BLaER1 treated with 17β-estradiol and CSF1 and Interleukin-3, amounts not matched to agents 10 nM and 100 nM (cell line): ENCODE measurements at regions not wholly inside any gene's neighbourhood (a gene's known extent, or its start where the extent isn't known, plus 50 kb on each side); places are given as distances from the start of the nearest gene placed in this dataset.
"Not testable (repeated sequence)": the region's sequence is repeated elsewhere in the genome, so short reads cannot be mapped to it uniquely, and the experiment has no call there.

Experiments
- H3K27ac ChIP-seq, 11 experiments: shearing (Covaris generic); formaldehyde crosslinking; 2 replicates each; pipeline ENCODE4 v1.8.1; 2022
- H3K27me3 ChIP-seq, 11 experiments: shearing (Covaris generic); formaldehyde crosslinking; 2 replicates each; pipeline ENCODE4 v1.8.1; 2022
- H3K36me3 ChIP-seq, 11 experiments: shearing (Covaris generic); formaldehyde crosslinking; 2 replicates each; pipeline ENCODE4 v1.8.1; 2022
- H3K4me1 ChIP-seq, 10 experiments: shearing (Covaris generic); formaldehyde crosslinking; 2 replicates each; pipeline ENCODE4 v1.8.1; 2022
- H3K4me2 ChIP-seq, 11 experiments: shearing (Covaris generic); formaldehyde crosslinking; 2 replicates each; pipeline ENCODE4 v1.8.1; 2022
- H3K4me3 ChIP-seq, 10 experiments: shearing (Covaris generic); formaldehyde crosslinking; 2 replicates each; pipeline ENCODE4 v1.8.1; 2022
- H3K9ac ChIP-seq, 11 experiments: shearing (Covaris generic); formaldehyde crosslinking; 2 replicates each; pipeline ENCODE4 v1.8.1; 2022
- H3K9me3 ChIP-seq, 11 experiments: shearing (Covaris generic); formaldehyde crosslinking; replicated peaks in 1 of 11; 2 replicates each; pipeline ENCODE4 v1.8.1; 2022
- H4K20me1 ChIP-seq, 11 experiments: shearing (Covaris generic); formaldehyde crosslinking; 2 replicates each; pipeline ENCODE4 v1.8.1; 2022
- Cebpa-rat ChIP-seq, 11 experiments: shearing (Covaris generic); IDR thresholded peaks; 2 replicates each; pipeline ENCODE4 v1.8.1; 2022

DNA sequence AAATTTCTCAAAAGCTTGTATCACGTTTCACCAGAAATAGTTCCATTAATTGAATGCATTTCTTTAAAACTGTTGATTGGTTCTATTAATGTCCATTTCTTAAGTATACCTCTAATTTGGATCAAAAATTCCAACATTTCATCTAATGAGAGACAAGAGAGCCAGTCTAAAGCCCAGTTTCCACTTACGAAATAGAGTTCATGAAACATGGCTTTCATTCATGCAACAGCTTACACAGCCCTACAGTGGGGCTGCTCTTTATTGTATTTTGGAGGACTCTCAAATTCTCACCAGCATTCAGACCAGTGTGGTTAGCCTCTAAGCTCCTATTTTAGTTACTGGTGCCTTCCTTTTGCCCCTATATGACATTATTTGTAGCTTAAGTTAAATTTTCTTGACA is 566.9 kb upstream of the RGMB start:
- Histone ChIP-seq H3K4me3 (no peak overlapping the region), H3K4me1 (no peaks in the 10 kb centered on the region), H3K4me2 (no peak overlapping the region), H3K9me3 (no peaks in the 10 kb centered on the region), H3K27me3 (no peaks in the 10 kb centered on the region), H3K9ac (no peak overlapping the region), H3K27ac (no peak overlapping the region), H4K20me1 (no peaks in the 10 kb centered on the region), H3K36me3 (no peaks in the 10 kb centered on the region)
- TF ChIP-seq Cebpa-rat (IDR thresholded peaks at IDR 0.05), result no peak

DNA sequence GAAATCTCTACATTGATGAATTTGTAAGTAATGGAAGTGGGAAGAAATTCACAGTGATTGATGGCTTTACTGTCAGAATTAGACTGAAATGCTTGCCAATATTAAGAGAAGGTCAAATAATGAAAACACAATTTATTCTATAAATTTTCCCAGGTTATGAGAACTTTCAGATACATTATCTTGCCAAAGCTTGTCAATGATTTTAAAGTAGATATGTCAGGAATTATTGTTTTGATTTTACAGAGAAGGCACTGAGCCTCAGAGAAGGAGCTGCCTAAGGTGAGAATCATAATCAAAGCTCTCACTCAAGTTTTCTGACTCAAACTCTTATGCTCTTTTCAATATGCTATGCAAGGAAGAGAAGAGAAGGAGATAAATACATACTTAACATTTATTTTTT is 564.0 kb upstream of the RGMB start:
- Histone ChIP-seq H3K27me3 (no peaks in the 10 kb centered on the region), H3K36me3 (no peaks in the 10 kb centered on the region), H3K4me2 (no peak overlapping the region), H3K4me3 (no peak overlapping the region), H3K4me1 (no peaks in the 10 kb centered on the region), H3K27ac (no peak overlapping the region), H3K9me3 (no peaks in the 10 kb centered on the region), H3K9ac (no peak overlapping the region), H4K20me1 (no peaks in the 10 kb centered on the region)
- no peak for TF ChIP-seq Cebpa-rat (IDR thresholded peaks at IDR 0.05)

DNA sequence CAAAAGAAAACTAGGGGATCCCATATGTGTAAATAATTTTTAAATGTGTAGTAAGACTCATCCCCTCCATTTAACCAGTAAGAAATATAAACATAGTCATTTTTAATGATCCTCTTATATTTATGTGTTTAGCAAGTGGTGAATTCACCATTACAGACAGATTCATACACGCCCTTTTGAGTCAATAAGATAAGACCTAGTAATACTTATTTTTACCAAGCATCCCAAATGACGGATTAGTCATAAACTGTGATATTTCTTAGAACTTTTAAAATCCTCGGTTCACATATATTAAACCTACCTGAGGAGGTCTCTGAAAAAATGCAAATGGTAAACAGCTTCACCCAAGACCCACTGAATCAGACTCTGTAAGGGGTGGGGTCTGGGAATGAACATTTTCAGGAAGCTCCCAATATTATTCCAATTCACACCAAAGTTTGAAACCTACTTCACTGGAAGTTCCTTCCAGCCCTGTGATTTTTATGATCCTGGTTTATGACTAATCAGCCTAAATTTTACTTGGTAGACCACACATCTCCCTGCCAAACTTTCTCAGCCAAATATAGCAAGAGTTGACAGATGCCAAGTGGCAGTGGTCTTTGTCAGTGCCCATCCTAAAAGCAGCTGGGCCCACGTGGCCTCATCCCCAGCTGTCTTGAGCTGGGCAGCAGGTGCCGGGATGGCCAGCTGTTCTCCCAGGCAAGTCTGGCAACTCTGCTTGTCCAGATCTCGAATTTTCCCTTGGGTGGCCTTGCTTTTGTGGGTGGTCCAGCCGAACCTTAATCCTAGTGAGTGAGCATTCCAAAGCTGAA is 559.0 kb upstream of the RGMB start:
- Histone ChIP-seq H3K4me1 (no peaks in the 10 kb centered on the region), H3K27ac (no peak overlapping the region), H4K20me1 (no peaks in the 10 kb centered on the region), H3K27me3 (no peaks in the 10 kb centered on the region), H3K36me3 (no peaks in the 10 kb centered on the region), H3K4me2 (no peak overlapping the region), H3K4me3 (no peak overlapping the region), H3K9ac (no peak overlapping the region), H3K9me3 (no peaks in the 10 kb centered on the region)
- TF ChIP-seq Cebpa-rat (IDR thresholded peaks at IDR 0.05), result no peak

DNA sequence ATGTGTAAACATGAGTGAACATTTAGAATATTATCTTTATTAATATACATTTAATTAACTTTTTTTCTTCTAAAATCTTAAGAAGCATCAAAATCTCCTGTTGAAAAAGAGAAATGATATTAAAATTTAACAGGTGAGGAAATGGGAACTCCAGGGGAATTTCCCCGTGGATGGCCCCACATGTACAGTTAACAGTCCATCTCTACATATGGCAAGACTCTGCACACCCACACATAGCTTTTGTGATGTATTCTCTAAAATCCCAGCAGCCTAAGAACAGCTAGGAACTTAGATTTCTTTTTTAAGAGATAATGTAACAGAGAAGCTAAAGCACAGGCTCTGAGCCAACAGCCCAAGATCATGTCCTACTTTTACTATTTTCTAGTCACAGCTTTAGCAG is 556.3 kb upstream of the RGMB start:
- no peak for TF ChIP-seq Cebpa-rat (IDR thresholded peaks at IDR 0.05)

DNA sequence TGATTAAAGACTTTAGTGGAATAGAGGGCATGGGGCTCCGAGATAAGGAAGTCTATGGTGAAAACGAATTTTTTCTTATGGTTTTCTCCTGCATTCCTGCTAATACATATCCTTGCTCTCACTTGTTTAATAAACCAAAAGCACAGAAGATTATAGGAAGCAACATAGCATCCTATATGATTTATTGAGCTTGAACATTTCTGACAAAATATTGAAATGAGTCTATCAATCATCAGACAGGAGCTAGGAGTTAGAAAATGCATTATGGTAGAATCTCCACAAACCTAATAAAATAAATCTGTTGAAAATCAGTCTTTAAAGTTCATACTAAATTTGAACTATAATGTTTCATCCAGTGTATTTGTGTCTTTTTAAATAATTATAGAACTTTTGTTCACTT is 554.6 kb upstream of the RGMB start:
- Histone ChIP-seq H3K9ac (no peak overlapping the region), H3K4me3 (no peak overlapping the region), H3K27me3 (no peaks in the 10 kb centered on the region), H4K20me1 (no peaks in the 10 kb centered on the region), H3K36me3 (no peaks in the 10 kb centered on the region), H3K4me1 (no peaks in the 10 kb centered on the region), H3K27ac (no peak overlapping the region), H3K4me2 (no peak overlapping the region), H3K9me3 (no peaks in the 10 kb centered on the region)
- no peak for TF ChIP-seq Cebpa-rat (IDR thresholded peaks at IDR 0.05)

More for the DNA sequence above, 556.3 kb upstream of the RGMB start:
- Histone ChIP-seq H3K9ac (no peak overlapping the region), H3K27ac (no peak overlapping the region), H3K9me3 (no peaks in the 10 kb centered on the region), H4K20me1 (no peaks in the 10 kb centered on the region), H3K4me2 (no peak overlapping the region), H3K27me3 (no peaks in the 10 kb centered on the region), H3K36me3 (no peaks in the 10 kb centered on the region), H3K4me3 (no peak overlapping the region), H3K4me1 (no peaks in the 10 kb centered on the region)

DNA sequence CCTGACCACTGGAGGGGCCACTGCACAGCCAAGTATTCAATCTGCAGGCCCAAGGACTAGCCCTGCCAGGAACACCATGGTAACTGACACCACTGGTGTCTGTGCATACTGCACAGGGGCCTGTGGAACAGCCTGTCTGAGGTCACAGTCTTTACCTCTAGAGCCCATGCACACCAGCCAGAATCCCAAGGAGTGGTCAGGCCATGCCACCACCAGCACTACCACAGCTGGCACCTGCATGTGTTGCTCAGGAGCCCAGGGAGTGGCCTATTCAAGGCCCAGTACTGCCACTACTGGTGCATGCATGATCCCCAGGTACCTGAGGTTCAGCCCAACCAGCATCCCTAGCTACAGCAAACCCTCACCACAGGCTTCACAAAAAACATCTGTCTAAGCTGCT is 546.0 kb upstream of the RGMB start:
- H4K20me1 ChIP-seq, result no peaks in the 10 kb centered on the region
- no peaks in the 10 kb centered on the region for H3K36me3 ChIP-seq
- no peak for TF ChIP-seq Cebpa-rat (IDR thresholded peaks at IDR 0.05)
- no peak overlapping the region for H3K4me2 ChIP-seq
- H3K4me1 ChIP-seq, result no peaks in the 10 kb centered on the region
- no peak overlapping the region for H3K9ac ChIP-seq
- no peak overlapping the region for H3K4me3 ChIP-seq
- no peak overlapping the region for H3K27ac ChIP-seq
- no peaks in the 10 kb centered on the region for H3K27me3 ChIP-seq
- peaks cover 19 to 36% (median 26%) of the 10 kb centered on the region in 11 experiments for H3K9me3 ChIP-seq

DNA sequence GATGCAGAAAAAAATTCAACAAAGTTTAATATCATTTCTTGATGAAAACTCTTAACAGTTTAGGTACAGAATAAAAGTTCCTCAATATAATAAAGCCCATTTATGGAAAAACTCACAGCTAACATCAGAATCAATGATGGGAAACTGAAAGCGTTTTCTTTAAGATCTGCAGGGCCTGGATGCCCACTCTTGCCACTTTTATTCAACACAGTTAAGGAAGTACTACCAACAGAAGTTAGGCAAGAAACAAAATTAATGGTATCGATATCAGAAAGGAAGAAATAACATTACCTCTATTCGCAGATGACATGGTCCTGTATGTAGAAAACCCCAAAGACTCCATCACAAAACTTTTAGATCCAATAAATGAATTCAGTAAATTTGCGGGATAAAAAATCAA is 542.4 kb upstream of the RGMB start:
- no peaks in the 10 kb centered on the region for H3K27me3 ChIP-seq
- H4K20me1 ChIP-seq, result no peaks in the 10 kb centered on the region
- TF ChIP-seq Cebpa-rat (IDR thresholded peaks at IDR 0.05), result no peak
- H3K4me3 ChIP-seq, result no peak overlapping the region
- no peak overlapping the region for H3K27ac ChIP-seq
- peaks cover 19 to 46% (median 36%) of the 10 kb centered on the region in 11 experiments for H3K9me3 ChIP-seq
- H3K36me3 ChIP-seq, result no peaks in the 10 kb centered on the region
- H3K9ac ChIP-seq, result no peak overlapping the region
- no peaks in the 10 kb centered on the region for H3K4me1 ChIP-seq
- H3K4me2 ChIP-seq, result no peak overlapping the region

DNA sequence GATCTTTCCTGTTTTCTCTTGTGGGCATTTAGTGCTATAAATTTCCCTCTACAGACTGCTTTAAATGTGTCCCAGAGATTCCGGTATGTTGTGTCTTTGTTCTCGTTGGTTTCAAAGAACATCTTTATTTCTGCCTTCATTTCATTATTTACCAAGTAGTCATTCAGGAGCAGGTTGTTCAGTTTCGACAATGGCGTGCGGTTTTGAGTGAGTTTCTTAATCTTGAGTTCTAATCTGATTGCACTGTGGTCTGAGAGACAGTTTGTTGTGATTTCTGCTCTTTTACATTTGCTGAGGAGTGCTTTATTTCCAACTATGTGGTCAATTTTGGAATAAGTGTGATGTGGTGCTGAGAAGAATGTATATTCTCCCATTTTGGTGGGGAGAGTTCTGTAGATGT is 535.7 kb upstream of the RGMB start:
- not testable (repeated sequence) for H3K9ac ChIP-seq, H3K36me3 ChIP-seq, H4K20me1 ChIP-seq, H3K4me2 ChIP-seq, H3K27me3 ChIP-seq, H3K4me1 ChIP-seq, H3K27ac ChIP-seq, H3K4me3 ChIP-seq
- peaks cover 0 to 18% (median 8%) of the 10 kb centered on the region in 11 experiments; a peak in 11 of 22 replicates for H3K9me3 ChIP-seq

DNA sequence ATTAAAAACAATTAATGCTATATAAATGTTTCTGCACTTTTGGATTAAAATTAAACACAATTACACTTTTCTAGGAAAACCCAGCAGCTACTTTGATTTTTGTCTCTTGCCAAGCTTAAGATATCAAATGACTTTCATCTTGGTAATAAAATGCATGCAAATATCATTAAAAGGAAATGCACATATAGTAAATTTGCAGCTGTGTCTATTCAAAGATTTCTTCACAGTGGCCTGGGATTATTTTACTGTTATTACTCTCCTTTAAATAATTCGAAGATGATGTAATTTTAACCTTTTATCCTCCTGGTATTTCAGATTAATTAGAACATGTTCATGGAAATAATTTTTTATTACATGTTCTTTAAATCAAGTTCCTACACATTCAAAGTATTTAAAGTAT is 529.5 kb upstream of the RGMB start:
- H3K4me2 ChIP-seq, result no peak overlapping the region
- H3K27me3 ChIP-seq, result no peaks in the 10 kb centered on the region
- H3K27ac ChIP-seq, result no peak overlapping the region

DNA sequence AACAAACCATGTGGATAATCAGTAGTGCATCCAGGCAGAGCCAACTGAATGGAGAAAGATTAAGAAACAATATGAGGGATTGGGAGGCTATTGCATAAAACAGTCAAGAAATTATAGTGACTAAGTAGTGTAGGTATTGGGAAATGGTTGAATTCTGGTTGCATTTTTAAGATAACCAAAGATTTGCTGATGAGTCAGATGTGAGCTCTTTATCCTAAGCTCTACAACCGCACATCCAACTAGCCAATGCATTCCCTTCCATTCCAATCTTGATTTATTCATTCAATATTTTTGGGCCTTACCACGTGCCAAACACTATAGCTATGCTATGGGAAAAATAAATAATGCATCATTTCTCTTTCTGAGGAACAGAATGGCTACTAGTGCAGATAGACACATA is 524.5 kb upstream of the RGMB start:
- H3K4me2 ChIP-seq, result no peak overlapping the region

More for the DNA sequence above, 529.5 kb upstream of the RGMB start:
- no peaks in the 10 kb centered on the region for H3K4me1 ChIP-seq
- H3K9me3 ChIP-seq, result peaks cover 0 to 5% (median 0%) of the 10 kb centered on the region in 11 experiments; a peak in 3 of 22 replicates
- H4K20me1 ChIP-seq, result no peaks in the 10 kb centered on the region
- no peak for TF ChIP-seq Cebpa-rat (IDR thresholded peaks at IDR 0.05)
- no peak overlapping the region for H3K9ac ChIP-seq
- no peak overlapping the region for H3K4me3 ChIP-seq
- no peaks in the 10 kb centered on the region for H3K36me3 ChIP-seq

More for the DNA sequence above, 524.5 kb upstream of the RGMB start:
- no peak for TF ChIP-seq Cebpa-rat (IDR thresholded peaks at IDR 0.05)
- H3K36me3 ChIP-seq, result no peaks in the 10 kb centered on the region
- H3K9ac ChIP-seq, result no peak overlapping the region
- no peaks in the 10 kb centered on the region for H3K4me1 ChIP-seq
- H3K4me3 ChIP-seq, result no peak overlapping the region
- H3K9me3 ChIP-seq, result no peaks in the 10 kb centered on the region
- no peaks in the 10 kb centered on the region for H4K20me1 ChIP-seq
- no peak overlapping the region for H3K27ac ChIP-seq
- no peaks in the 10 kb centered on the region for H3K27me3 ChIP-seq
